ENCODE measurements at regions not wholly inside any gene's neighbourhood (a gene's known extent, or its start where the extent isn't known, plus 50 kb on each side); places are given as distances from the start of the nearest gene placed in this dataset.

DNA sequence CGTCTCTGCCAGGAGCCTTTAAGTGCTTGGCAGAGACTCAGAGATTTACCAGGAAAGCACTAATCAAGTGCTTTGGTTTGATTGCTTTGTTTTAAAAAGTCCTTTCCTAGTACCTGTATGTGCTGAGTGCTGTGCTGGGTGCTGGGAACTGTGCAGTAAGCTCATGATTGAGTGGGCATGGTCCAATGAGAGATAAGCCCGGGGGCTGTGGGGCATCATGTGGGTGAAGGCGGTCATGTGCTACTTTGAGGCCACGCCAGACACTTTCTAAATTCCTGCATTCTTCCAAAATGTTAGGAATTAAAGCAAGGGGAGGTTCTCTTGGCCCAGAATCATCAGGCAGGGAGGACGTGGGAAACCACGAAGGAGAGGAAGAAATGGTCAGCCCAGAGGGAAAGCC, 109.0 kb downstream of the ACAA2 start:
- Histone ChIP-seq H3K36me3 (ENCODE audit: control insufficient read depth in 2 of 2, extremely low read depth in 1 of 2, insufficient read depth in 2 of 2, low read length in 2 of 2) (no peaks in the 10 kb centered on the region), H3K9me1 (replicated peaks; ENCODE audit: control insufficient read depth, extremely low read depth, insufficient read depth, low read length) (no peaks in the 10 kb centered on the region), H3K27me3 (ENCODE audit: control insufficient read depth in 2 of 2, insufficient read depth in 2 of 2, low read length in 2 of 2) (no peaks in the 10 kb centered on the region), H3K4me1 (ENCODE audit: control insufficient read depth, extremely low read depth, insufficient read depth, low read length) (peaks cover 15% of the 10 kb centered on the region), H3K27ac (ENCODE audit: insufficient read depth, low read depth, low read length) (no peak overlapping the region), H3K79me2 (ENCODE audit: control insufficient read depth, insufficient read depth, low read length) (no peaks in the 10 kb centered on the region), H3K9ac (replicated peaks; ENCODE audit: extremely low read depth, insufficient read depth, low read length) (no peak overlapping the region), H3K4me3 (replicated peaks in 1 of 3; ENCODE audit: insufficient read depth in 1 of 3, low read depth in 1 of 3, low read length in 3 of 3) (no peak overlapping the region), H3K9me3 (replicated peaks; ENCODE audit: control insufficient read depth, insufficient read depth, low read length) (no peaks in the 10 kb centered on the region), H3K4me2 (ENCODE audit: insufficient read depth, low read length) (no peak overlapping the region), H2AFZ (ENCODE audit: low read depth, low read length) (no peak overlapping the region), H4K20me1 (replicated peaks; ENCODE audit: control insufficient read depth, extremely low read depth, insufficient read depth, low read length) (no peaks in the 10 kb centered on the region)
- ChIA-PET CTCF (no interaction called here), POLR2A (no interaction called here)
- TF ChIP-seq MAX (IDR thresholded peaks at IDR 0.05; ENCODE audit: insufficient read depth, insufficient read length) (no peak), FOS (IDR thresholded peaks at IDR 0.05; ENCODE audit: borderline replicate concordance, insufficient read depth, low read length) (no peak), MYC (IDR thresholded peaks at IDR 0.05; ENCODE audit: low read depth, low read length) (no peak), CTCF (IDR thresholded peaks at IDR 0.05; ENCODE audit: extremely low read depth in 1 of 2, insufficient read depth in 1 of 2, low read depth in 1 of 2, low read length in 2 of 2) (no peak), POLR2AphosphoS5 (IDR thresholded peaks at IDR 0.05; ENCODE audit: insufficient read depth, low read depth, low read length) (no peak), JUN (IDR thresholded peaks at IDR 0.05; ENCODE audit: borderline replicate concordance, insufficient read depth, insufficient read length, low read depth) (no peak), GATA2 (IDR thresholded peaks at IDR 0.05; ENCODE audit: insufficient read depth, insufficient read length, low read depth, low read length) (no peak)
- FAIRE-seq = no peak
- intact Hi-C loops (cut with micrococcal nuclease) (no loop called here), dilution Hi-C loops (cut with MboI; ENCODE audit: extremely low pct_ligation_motif_present, low sequenced_read_pairs) (no loop called here)
- no peak for DNase-seq (ENCODE audit: low read depth, low spot score)
- no TSS peak for BruUV-seq (replicated peaks)
